Ovary (tissue), 7 donors: ENCODE measurements at regions not wholly inside any gene's neighbourhood (a gene's known extent, or its start where the extent isn't known, plus 50 kb on each side); places are given as distances from the start of the nearest gene placed in this dataset.

Experiments
- DNase-seq, 5 donors: peaks; one replicate each; pipeline ENCODE4 v3.0.0-alpha.2; 2019 to 2020
- H3K27ac ChIP-seq, 2 donors: fragments of 200-600 bp; one replicate each; pipeline versions ENCODE4 v1.5.1 to v1.8.0; 2019 to 2022
- H3K27me3 ChIP-seq: fragments of 200-600 bp; one replicate; pipeline ENCODE4 v1.8.0; 2022
- H3K36me3 ChIP-seq: fragments of 200-600 bp; sonication (generic); one replicate; pipeline ENCODE4 v1.5.1; 2019
- H3K4me1 ChIP-seq: one replicate; pipeline ENCODE4 v1.8.1; 2013; ENCODE audit warnings: mild to moderate bottlenecking, moderate library complexity; ENCODE audit not compliant: insufficient read depth
- H3K4me3 ChIP-seq: fragments of 200-600 bp; sonication (generic); one replicate; pipeline ENCODE4 v1.5.1; 2017
- H3K9me3 ChIP-seq, 2 donors: fragments of 200-600 bp in 1 of 2; sonication (generic) in 1 of 2; one replicate each; pipeline versions ENCODE4 v1.5.1 to v1.8.1; 2013 to 2019; ENCODE audit warnings: mild to moderate bottlenecking in 1 of 2, moderate library complexity in 1 of 2
- EP300 ChIP-seq: sonication (generic); formaldehyde crosslinking; IDR thresholded peaks from one replicate; pipeline ENCODE4 v1.6.1; 2017; ENCODE audit warnings: antibody characterized with exemption
- POLR2A ChIP-seq: fragments of 450-650 bp; IDR thresholded peaks from one replicate; pipeline ENCODE4 v1.6.1; 2017; ENCODE audit warnings: antibody characterized with exemption, mild to moderate bottlenecking, moderate library complexity
- WGBS, 3 donors: extraction: QIAGEN DNeasy Blood & Tissue Kit in 1 of 3; methylation state at CpG; one replicate each; pipeline versions ENCODE4 v1.1.5 to v1.1.7; 2013 to 2017; 5-methylcytosine and 5-hydroxymethylcytosine counted together
- intact Hi-C, 4 donors: fragments of 100-400 bp; cut with DNase I; formaldehyde crosslinking; loops; one replicate each; pipeline versions ENCODE4 v1.11.0 to v1.15.1; 2022 to 2023
- TF ChIP-seq, protein P1 (sequence below), 3 donors: fragments of 450-650 bp in 2 of 3; fragments of 200-600 bp in 1 of 3; IDR thresholded peaks; one replicate each; pipeline versions ENCODE4 v1.5.1 to v1.8.0; 2016 to 2022; ENCODE audit warnings: antibody characterized with exemption in 3 of 3, mild to moderate bottlenecking in 1 of 3
- donor health status: DM: no; HTN: no; CAD: no; lungs with moderate emphysema.
- donor health status: DM: no; HTN: no; CAD: no.
- donor health status: Bipolar disorder and iron deficiency.
- donor health status: DM: no; HTN: no; CAD: no.
- donor health status: DM: yes; HTN: yes; CAD: no.

DNA sequence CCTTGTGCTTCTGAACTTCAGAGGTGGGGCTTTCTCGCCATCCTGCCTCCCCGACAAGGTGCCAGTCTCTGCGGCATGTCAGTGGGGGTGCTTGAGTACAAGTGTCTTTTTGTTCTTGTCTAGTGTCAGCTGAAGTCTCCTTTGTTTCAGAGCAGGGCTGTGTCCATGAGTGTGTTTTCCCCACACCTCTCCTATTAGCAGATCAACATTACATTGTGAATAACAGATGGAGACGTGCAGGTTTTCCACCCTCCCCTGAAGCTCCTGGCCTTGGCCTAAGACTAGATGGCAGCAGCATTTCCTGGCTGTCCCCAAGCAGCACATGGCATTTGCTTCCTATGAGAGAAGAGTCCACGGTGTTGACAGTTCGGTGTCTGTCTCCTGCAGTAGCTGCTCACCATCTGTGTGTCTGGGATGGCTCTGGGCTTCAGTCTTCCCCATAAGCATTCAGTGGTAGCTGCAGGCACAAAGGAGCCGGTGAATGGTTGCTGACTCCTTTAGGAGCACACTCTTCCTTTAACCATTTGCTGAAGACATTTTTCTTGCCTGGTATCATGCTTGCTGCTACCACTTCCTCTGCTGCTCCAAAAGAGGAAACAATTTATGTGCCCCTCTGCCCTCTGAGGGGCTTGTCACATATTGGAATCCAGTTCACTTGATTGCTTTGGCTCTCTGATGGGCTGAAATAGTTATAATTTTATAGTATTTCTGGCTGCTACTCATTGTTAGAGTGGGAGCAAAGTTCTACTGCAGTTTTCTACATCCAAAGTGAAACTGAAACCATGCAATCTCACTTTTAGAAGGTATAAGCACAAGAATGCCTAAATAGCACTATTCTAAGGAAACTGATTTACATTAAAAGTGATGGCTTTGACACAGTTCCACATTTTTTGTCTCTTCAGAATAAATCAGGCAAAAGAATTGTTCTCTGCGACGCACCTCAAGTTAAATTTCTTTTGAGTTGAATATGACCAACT is 913.0 kb downstream of the C6orf118 start:
- intact Hi-C loops = no loop called here
- no peak for TF ChIP-seq EP300

DNA sequence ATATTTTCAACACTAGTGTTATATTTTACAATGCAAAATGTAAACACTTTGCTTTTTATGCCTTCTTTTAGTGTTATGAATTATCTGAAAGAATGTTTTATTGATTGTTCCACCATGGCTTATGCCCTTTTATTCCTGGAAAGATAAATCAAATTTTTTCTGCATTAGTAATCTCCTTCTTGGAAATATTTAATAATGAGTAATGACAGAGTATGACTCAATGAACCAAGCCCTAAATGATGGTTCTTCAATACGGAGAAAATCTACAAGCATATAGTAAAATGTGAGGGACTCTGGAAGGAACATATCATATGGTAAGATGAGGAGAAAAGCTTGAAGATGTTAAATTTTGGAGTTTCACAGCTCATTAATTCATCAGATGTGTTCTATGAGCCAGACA is 929.6 kb downstream of the C6orf118 start:
- TF ChIP-seq POLR2A = no peak
- TF ChIP-seq, protein P1, sequence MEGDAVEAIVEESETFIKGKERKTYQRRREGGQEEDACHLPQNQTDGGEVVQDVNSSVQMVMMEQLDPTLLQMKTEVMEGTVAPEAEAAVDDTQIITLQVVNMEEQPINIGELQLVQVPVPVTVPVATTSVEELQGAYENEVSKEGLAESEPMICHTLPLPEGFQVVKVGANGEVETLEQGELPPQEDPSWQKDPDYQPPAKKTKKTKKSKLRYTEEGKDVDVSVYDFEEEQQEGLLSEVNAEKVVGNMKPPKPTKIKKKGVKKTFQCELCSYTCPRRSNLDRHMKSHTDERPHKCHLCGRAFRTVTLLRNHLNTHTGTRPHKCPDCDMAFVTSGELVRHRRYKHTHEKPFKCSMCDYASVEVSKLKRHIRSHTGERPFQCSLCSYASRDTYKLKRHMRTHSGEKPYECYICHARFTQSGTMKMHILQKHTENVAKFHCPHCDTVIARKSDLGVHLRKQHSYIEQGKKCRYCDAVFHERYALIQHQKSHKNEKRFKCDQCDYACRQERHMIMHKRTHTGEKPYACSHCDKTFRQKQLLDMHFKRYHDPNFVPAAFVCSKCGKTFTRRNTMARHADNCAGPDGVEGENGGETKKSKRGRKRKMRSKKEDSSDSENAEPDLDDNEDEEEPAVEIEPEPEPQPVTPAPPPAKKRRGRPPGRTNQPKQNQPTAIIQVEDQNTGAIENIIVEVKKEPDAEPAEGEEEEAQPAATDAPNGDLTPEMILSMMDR (IDR thresholded peaks at IDR 0.05) = no peak
- TF ChIP-seq EP300 = no peak
- no peak overlapping the region for H3K27ac ChIP-seq
- H3K36me3 ChIP-seq = no peaks in the 10 kb centered on the region
- intact Hi-C loops = no loop called here
- no peak overlapping the region for H3K4me3 ChIP-seq
- no peaks in the 10 kb centered on the region for H3K27me3 ChIP-seq
- no peaks in the 10 kb centered on the region for H3K4me1 ChIP-seq
- DNase-seq = no peak
- WGBS, 3 donors = 51 to 67% (median 59%) methylated on average over 1 of the region's 1 CpG
- no peaks in the 10 kb centered on the region for H3K9me3 ChIP-seq

More for the DNA sequence above, 913.0 kb downstream of the C6orf118 start:
- Histone ChIP-seq H3K36me3 (no peaks in the 10 kb centered on the region), H3K4me1 (peaks cover 2% of the 10 kb centered on the region), H3K27me3 (no peaks in the 10 kb centered on the region), H3K27ac (no peak overlapping the region), H3K9me3 (no peaks in the 10 kb centered on the region), H3K4me3 (no peak overlapping the region)
- DNase-seq = no peak
- 81 to 84% (median 83%) methylated on average over 9 of the region's 9 CpGs for WGBS, 3 donors

- no peaks in the 10 kb centered on the region for H3K4me1 ChIP-seq
- no peak overlapping the region for H3K27ac ChIP-seq
- no peaks in the 10 kb centered on the region for H3K27me3 ChIP-seq
- intact Hi-C loops = no loop called here
- H3K9me3 ChIP-seq = no peaks in the 10 kb centered on the region
- WGBS, 3 donors = 66 to 74% (median 74%) methylated on average over 2 of the region's 2 CpGs
- no peak overlapping the region for H3K4me3 ChIP-seq
- DNase-seq = no peak
- TF ChIP-seq, protein P1 (IDR thresholded peaks at IDR 0.05) = no peak
- no peak for TF ChIP-seq POLR2A
- no peaks in the 10 kb centered on the region for H3K36me3 ChIP-seq
These were observed 931.1 kb downstream of the C6orf118 start for GRCh38 chr6:164378330-164378729.

GRCh38 chr6:164377348-164377918 is 932.0 kb downstream of the C6orf118 start:
- H3K4me1 ChIP-seq = no peaks in the 10 kb centered on the region
- no peak overlapping the region for H3K4me3 ChIP-seq
- no peaks in the 10 kb centered on the region for H3K9me3 ChIP-seq
- WGBS, 3 donors = 51 to 60% (median 52%) methylated on average over 6 of the region's 6 CpGs
- no peak for DNase-seq
- H3K36me3 ChIP-seq = no peaks in the 10 kb centered on the region
- no peaks in the 10 kb centered on the region for H3K27me3 ChIP-seq
- H3K27ac ChIP-seq = no peak overlapping the region
- intact Hi-C loops = no loop called here
- TF ChIP-seq, protein P1 (IDR thresholded peaks at IDR 0.05) = no peak
- no peak for TF ChIP-seq EP300

GRCh38 chr6:164370773-164371172 is 938.6 kb downstream of the C6orf118 start:
- intact Hi-C loops = no loop called here
- DNase-seq = no peak
- H3K27ac ChIP-seq = no peak overlapping the region
- H3K9me3 ChIP-seq = no peaks in the 10 kb centered on the region
- H3K4me3 ChIP-seq = no peak overlapping the region
- H3K36me3 ChIP-seq = no peaks in the 10 kb centered on the region
- no peak for TF ChIP-seq EP300
- TF ChIP-seq, protein P1 (IDR thresholded peaks at IDR 0.05) = no peak
- no peaks in the 10 kb centered on the region for H3K4me1 ChIP-seq
- no peaks in the 10 kb centered on the region for H3K27me3 ChIP-seq
